GM21367 (cell line): ENCODE measurements at regions not wholly inside any gene's neighbourhood (a gene's known extent, or its start where the extent isn't known, plus 50 kb on each side); places are given as distances from the start of the nearest gene placed in this dataset.

Source experiments
- ATAC-seq: cut with Tn5 transposase; IDR thresholded peaks from one replicate; pipeline ENCODE4 v1.9.1; 2021; ENCODE audit not compliant: unreplicated experiment

- ATAC-seq = no peak
Measured at GRCh38 chr4:111635646-111636045, 509.6 kb upstream of the FAM241A start.

- no peak for ATAC-seq
Measured at GRCh38 chr4:111636961-111637585, 508.2 kb upstream of the FAM241A start.

DNA sequence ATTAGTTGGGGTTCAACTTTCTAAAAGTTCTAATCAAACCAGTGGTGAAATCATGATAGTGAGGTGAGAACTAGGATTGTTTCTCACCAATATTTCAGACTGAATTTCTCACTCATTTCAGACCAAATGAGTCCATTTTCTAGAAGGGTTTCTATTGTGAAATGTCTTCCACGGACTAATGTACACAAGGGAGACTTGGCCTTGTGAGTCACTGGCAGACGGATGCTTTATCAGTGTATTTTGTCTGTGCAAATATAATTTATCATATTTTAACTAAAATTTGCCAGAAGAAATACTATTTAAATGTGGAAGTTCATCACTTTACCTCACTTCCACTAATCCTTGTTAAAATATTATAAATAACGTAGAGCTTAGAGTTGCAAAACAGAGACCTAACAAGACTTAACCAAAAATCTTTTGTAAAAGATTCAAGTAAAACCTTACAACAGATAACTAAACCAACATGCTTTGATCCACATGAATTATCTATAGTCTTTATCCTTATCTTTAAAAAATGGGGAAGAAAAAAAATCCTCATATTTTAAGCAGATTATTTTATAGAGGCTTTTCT, 506.0 kb upstream of the FAM241A start:
- ATAC-seq = no peak

DNA sequence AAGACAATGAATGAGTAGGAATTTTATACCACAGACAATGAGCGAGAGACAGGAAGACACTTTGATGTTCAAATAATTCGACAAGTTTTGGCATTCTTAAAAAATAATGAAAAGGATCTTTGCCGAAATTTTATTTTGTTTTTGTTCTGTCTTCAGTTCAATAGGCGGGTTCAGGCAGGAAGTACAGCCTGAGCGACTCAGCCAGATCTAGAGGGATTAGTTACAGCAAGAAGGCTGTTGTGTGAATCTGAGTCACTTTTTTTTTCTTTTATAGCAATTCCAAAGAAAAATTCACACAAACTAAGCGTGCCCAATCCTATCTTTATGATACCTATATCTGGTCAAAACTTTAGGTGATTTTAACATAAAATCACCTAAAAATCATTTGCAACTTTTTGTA, 505.4 kb upstream of the FAM241A start:
- no peak for ATAC-seq

GRCh38 chr4:111641813-111642579, 503.3 kb upstream of the FAM241A start:
- peak; percentile 97 for ATAC-seq

- no peak for ATAC-seq
Measured at GRCh38 chr4:111648056-111648455, 497.2 kb upstream of the FAM241A start.

- ATAC-seq = no peak
Measured at GRCh38 chr4:111649308-111649707, 495.9 kb upstream of the FAM241A start.

DNA sequence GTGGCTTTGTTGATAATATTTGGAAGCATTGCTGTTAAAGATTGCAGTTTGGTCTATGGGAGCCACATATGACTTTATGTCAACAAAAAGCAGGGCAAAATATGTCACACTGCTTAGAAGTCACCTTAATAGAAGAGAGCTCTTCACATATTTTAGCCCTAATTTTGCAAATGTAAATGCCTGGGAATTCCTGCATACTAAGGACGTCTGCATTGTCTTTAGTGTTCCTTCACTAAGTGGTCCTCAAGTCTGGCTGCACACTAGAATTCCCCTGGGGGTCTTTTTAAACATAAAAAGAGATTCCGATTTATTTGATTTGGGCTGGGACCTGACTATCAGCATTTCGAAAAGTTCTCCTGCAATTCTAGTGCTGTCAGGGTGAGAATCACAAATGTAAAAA, 495.1 kb upstream of the FAM241A start:
- no peak for ATAC-seq

DNA sequence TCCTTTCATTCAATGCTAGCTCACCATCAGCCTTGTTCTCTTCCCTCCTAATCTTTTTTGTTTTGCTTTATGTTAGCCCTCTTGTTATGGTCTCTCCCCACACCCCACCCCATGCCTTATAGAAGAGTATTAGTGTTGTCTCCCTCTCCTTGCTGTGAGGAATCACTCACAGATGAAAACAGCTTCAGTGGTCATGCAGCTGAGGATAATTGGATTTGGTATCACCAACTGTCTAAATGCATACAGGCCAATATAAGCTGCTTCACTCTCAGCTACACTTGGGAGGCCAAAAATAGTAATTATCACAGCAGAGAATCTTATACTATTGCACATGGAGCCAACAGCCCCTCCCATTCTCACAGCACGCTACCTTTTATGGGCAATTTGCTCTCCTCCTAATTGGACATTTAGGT, 494.6 kb upstream of the FAM241A start:
- no peak for ATAC-seq

GRCh38 chr4:111652236-111652635, 493.0 kb upstream of the FAM241A start:
- no peak for ATAC-seq

GRCh38 chr4:111652986-111653385, 492.3 kb upstream of the FAM241A start:
- no peak for ATAC-seq

- ATAC-seq = no peak
Measured at GRCh38 chr4:111662496-111662895, 482.8 kb upstream of the FAM241A start.

DNA sequence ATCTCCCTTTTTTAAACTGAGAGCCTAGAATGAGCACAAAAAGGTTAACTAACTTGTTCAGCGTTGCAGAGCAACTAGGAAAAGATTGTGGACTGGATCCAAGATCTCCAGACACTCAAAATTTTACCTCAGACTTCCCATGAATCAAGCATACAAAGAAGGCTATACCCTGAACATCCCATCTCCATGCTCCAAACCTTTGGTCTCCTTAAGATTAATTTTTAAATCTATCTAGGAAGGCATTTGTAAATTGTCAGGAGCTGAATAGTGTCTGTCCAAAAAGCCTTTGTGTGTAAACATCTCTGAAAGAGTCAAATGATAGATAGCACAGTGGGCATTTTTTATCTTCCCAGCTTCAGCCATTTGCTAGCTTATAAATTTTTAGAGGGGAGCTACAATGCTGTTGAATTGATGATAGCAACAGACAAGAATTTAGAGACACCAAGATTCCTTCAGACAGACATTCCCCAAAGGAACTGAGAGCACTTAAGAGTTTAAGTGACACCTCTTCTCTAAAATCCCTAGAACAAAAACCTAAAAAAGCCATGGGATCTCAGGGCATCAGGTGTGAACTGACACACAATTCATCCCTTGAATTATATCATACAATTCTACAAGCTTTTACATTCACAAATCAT, 480.8 kb upstream of the FAM241A start:
- ATAC-seq = no peak

GRCh38 chr4:111666826-111667360, 478.4 kb upstream of the FAM241A start:
- ATAC-seq = no peak

DNA sequence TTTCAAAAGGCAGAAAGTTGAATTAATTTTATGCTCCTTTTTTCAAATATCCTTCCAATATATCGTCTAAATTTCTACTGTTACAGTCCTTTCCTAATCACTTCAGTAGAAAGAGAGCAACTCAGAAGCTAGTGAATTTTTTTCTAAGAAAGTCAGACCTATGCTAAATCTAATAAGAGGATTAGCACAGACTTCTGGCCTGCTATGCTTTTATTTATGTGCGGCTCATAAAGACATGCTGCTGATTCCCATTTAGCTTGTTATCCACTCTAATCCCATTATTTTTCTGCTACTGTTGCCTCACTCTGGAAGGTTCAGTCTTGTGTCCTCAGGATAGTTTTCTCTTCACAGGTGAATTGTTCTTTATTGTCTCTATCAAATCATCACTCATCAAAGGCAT, 473.5 kb upstream of the FAM241A start:
- ATAC-seq = no peak

- no peak for ATAC-seq
Measured at GRCh38 chr4:111675746-111676145, 469.5 kb upstream of the FAM241A start.

DNA sequence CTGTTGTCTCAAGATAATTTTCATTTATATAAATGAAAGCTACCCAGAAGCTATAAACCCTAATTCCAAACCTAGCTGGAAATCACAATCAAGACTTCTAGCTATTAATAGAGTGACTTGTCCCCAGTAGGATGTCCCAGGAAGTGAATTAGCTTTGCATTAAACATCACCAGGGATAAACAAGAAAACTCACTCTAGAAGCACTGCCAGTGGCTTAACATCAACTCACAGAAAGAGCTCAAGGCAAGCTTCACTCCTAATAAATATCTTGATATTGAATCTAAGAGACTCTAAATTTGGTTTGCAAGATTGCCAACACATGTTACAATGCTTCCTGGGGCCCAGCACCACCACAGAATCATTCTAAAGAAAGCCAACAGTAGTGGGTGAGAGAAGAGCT, 468.7 kb upstream of the FAM241A start:
- no peak for ATAC-seq

DNA sequence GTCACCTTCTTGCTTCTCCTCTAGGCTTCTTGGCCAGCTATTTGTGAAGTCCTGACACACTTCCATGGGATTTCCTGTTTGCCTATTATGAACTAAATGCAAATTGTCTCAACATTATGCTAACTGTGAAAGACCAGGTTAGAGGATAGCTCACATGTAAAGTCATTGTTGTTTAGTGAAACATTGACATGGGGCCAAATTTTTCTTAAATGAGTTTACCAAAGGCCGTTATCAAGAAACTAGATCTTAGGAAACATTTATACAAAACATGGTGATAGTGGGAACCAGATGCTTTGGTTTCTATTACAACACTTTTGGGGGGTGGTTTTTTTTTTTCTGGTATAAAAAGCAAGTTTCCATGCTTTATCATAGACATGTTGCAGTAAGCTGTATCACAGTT, 466.8 kb upstream of the FAM241A start:
- no peak for ATAC-seq

DNA sequence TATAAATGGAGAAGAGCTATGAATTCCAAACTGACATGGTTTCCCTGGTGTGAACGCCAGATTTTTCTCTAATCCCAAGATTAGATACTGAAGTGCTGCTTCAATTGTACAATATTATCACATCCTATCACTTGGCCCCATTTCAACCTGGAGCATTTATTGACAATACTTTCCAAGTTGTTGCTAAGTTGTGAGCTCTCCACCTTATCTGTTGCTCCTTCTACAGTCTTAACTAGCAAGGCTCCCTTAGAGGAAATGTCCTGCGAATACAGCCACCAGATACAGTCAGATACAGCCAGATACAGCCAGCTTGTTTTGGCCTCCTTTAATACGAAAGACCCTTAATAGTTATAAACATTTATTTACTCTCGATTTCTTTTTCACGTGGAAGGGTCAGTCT, 466.3 kb upstream of the FAM241A start:
- ATAC-seq = no peak

DNA sequence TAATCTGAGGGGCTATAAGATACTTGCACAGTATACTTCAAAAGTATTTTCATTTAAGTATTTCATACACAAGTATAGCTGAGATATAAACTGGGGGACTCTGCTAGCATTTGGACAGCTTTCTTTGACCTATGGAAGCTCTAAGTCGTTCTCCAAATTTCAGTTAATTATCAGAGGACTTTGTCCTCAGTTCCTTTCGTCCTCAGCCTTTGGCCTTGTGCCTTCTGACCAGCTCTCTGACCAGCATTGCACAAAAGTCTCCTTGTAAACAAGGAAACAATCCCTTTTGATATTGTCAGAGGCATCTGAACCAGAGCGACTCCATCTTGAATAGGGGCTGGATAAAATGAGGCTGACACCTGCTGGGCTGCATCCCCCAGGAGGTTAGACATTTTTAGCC, 464.0 kb upstream of the FAM241A start:
- ATAC-seq = no peak

DNA sequence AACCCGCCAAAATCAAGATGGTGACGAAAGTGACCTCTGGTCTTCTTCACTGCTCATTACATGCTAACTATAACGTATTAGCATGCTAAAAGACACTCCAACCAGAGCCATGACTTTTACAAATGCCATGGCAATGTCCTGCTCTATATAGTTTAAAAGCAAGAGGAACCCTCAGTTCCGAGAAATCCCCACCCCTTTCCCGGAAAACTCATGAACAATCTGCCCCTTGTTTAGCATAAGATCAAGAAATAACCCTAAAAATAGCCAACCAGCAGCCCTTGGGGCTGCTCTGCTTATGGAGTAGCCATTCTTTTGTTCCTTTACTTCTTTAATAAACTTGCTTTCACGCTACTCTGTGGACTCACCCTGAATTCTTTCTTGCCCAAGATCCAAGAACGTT, 463.5 kb upstream of the FAM241A start:
- no peak for ATAC-seq

DNA sequence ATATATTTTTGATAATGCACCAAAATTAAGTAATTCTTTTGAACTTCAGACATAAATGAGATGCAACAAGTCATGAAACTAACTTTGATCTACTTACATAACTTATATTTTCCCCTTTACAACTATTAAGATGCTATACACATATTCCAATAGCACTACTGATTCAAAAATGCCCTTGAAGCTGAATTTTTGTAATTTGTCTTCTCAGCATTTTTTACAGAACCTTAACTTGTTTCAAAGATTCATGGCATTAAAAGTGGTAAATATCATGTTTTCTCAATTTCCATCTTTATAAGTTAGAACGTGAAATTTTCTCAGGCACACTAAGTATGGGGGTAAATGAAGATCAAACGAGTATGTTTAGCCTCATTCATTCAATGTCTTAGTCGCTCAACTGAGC, 460.0 kb upstream of the FAM241A start:
- no peak for ATAC-seq
